ENCODE measurements at regions not wholly inside any gene's neighbourhood (a gene's known extent, or its start where the extent isn't known, plus 50 kb on each side); places are given as distances from the start of the nearest gene placed in this dataset.
"Not testable (repeated sequence)": the region's sequence is repeated elsewhere in the genome, so short reads cannot be mapped to it uniquely, and the experiment has no call there.

DNA sequence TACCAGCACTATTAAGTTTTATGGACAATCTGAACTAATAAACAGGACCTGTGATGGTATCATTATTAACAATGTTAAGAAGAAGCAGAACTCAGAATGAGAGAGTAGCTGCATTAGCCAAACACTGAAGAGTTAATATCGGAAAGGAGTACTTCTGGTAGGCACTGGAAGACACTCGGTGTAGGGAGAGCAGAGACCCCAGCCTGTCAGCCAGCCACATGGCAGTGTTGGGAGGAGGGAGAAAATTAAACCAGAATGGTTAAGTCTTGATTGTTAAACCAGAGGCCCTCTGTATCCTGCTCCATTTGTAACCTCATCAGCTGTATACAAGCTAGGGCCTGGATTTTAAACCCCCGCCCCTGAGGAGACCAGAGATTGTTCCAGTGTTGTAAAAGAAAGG lies 263.3 kb downstream of the SRGAP2C start:
- TF ChIP-seq, protein P1, sequence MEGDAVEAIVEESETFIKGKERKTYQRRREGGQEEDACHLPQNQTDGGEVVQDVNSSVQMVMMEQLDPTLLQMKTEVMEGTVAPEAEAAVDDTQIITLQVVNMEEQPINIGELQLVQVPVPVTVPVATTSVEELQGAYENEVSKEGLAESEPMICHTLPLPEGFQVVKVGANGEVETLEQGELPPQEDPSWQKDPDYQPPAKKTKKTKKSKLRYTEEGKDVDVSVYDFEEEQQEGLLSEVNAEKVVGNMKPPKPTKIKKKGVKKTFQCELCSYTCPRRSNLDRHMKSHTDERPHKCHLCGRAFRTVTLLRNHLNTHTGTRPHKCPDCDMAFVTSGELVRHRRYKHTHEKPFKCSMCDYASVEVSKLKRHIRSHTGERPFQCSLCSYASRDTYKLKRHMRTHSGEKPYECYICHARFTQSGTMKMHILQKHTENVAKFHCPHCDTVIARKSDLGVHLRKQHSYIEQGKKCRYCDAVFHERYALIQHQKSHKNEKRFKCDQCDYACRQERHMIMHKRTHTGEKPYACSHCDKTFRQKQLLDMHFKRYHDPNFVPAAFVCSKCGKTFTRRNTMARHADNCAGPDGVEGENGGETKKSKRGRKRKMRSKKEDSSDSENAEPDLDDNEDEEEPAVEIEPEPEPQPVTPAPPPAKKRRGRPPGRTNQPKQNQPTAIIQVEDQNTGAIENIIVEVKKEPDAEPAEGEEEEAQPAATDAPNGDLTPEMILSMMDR (IDR thresholded peaks at IDR 0.05) = not testable (repeated sequence)
- TF ChIP-seq POLR2A, POLR2AphosphoS5 (IDR thresholded peaks at IDR 0.05): not testable (repeated sequence)

All from breast epithelium (tissue), 3 donors.